Keratinocyte (primary cell): ENCODE measurements at regions not wholly inside any gene's neighbourhood (a gene's known extent, or its start where the extent isn't known, plus 50 kb on each side); places are given as distances from the start of the nearest gene placed in this dataset.

ENCODE experiments used
- DNase-seq: peaks from one replicate; pipeline ENCODE4 v3.0.0-alpha.2; 2011; ENCODE audit warnings: low read depth, missing footprints, low spot score
- FAIRE-seq: peaks from 2 replicates; lab custom pipeline; 2011; peaks lifted over from hg19 to GRCh38; lab: Jason Lieb, UNC
- H2AFZ ChIP-seq: 2 replicates; pipeline ENCODE4 v1.6.0; 2012; ENCODE audit warnings: low read length, control low read depth, inconsistent platforms; ENCODE audit not compliant: control insufficient read depth
- H3K27ac ChIP-seq: 2 replicates; pipeline ENCODE4 v1.5.1; 2011; ENCODE audit warnings: low read length; ENCODE audit not compliant: control insufficient read depth, insufficient read depth
- H3K27me3 ChIP-seq: 3 replicates; pipeline ENCODE4 v1.6.0; 2011; ENCODE audit warnings: low read length; ENCODE audit not compliant: control insufficient read depth, insufficient read depth; ENCODE audit errors: extremely low read depth
- H3K36me3 ChIP-seq, 2 experiments: 2 replicates in 1 of 2; 3 replicates in 1 of 2; pipeline ENCODE4 v1.5.1; 2011; ENCODE audit warnings: low read length in 2 of 2, mild to moderate bottlenecking in 1 of 2; ENCODE audit not compliant: control insufficient read depth in 2 of 2, insufficient read depth in 2 of 2; ENCODE audit errors: extremely low read depth in 1 of 2
- H3K4me1 ChIP-seq: 3 replicates; pipeline ENCODE4 v1.5.1; 2011; ENCODE audit warnings: low read length; ENCODE audit not compliant: control insufficient read depth, insufficient read depth; ENCODE audit errors: extremely low read depth
- H3K4me2 ChIP-seq: 3 replicates; pipeline ENCODE4 v1.6.0; 2011; ENCODE audit warnings: low read depth, low read length; ENCODE audit not compliant: control insufficient read depth, insufficient read depth; ENCODE audit errors: extremely low read depth
- H3K4me3 ChIP-seq, 3 experiments: fragments of 200-600 bp in 1 of 3; sonication (generic) in 1 of 3; 2 replicates in 2 of 3; 3 replicates in 1 of 3; pipeline ENCODE4 v1.5.1; 2011 to 2016; ENCODE audit warnings: low read length in 3 of 3, mild to moderate bottlenecking in 3 of 3, control low read depth in 2 of 3, inconsistent platforms in 1 of 3, low read depth in 1 of 3, mixed read lengths in 1 of 3, mixed run types in 1 of 3, moderate library complexity in 1 of 3; ENCODE audit not compliant: control insufficient read depth in 2 of 3, insufficient read depth in 2 of 3; ENCODE audit errors: extremely low read depth in 1 of 3
- H3K79me2 ChIP-seq: 2 replicates; pipeline ENCODE4 v1.6.0; 2012; ENCODE audit warnings: low read length; ENCODE audit not compliant: control insufficient read depth, insufficient read depth
- H3K9ac ChIP-seq: 3 replicates; pipeline ENCODE4 v1.6.0; 2011; ENCODE audit warnings: low read length; ENCODE audit not compliant: control insufficient read depth, insufficient read depth; ENCODE audit errors: extremely low read depth
- H3K9me1 ChIP-seq: 3 replicates; pipeline ENCODE4 v1.6.0; 2011; ENCODE audit warnings: low read length; ENCODE audit not compliant: control insufficient read depth, insufficient read depth; ENCODE audit errors: extremely low read depth
- H3K9me3 ChIP-seq: 2 replicates; pipeline ENCODE4 v1.5.1; 2012; ENCODE audit warnings: low read depth, low read length; ENCODE audit not compliant: control insufficient read depth
- H4K20me1 ChIP-seq: 3 replicates; pipeline ENCODE4 v1.6.0; 2011; ENCODE audit warnings: low read length; ENCODE audit not compliant: control insufficient read depth, insufficient read depth; ENCODE audit errors: extremely low read depth
- CTCF ChIP-seq, 3 experiments: IDR thresholded peaks in 1 of 3; conservative IDR thresholded peaks in 1 of 3; optimal IDR thresholded peaks in 1 of 3; 2 replicates in 2 of 3; 3 replicates in 1 of 3; pipeline versions ENCODE3 to v1.5.1; 2011; ENCODE audit warnings: low read length in 3 of 3, mild to moderate bottlenecking in 3 of 3, moderate library complexity in 2 of 3, control low read depth in 1 of 3, inconsistent platforms in 1 of 3; ENCODE audit not compliant: insufficient read depth in 2 of 3; ENCODE audit errors: extremely low read depth in 1 of 3
- EZH2 ChIP-seq: IDR thresholded peaks from one replicate; pipeline ENCODE4 v1.6.1; 2012; ENCODE audit warnings: inconsistent platforms, mild to moderate bottlenecking, low read length, moderate library complexity
- dilution Hi-C: fragments of 300-500 bp; cut with MboI; formaldehyde crosslinking; loops from one replicate; pipeline ENCODE4 v1.7.0; 2020; ENCODE audit warnings: low sequenced_read_pairs; ENCODE audit not compliant: extremely low pct_ligation_motif_present

GRCh38 chr20:20791664-20792568, 79.5 kb upstream of the RALGAPA2 start:
- H3K4me1 ChIP-seq: peaks cover 3% of the 10 kb centered on the region
- dilution Hi-C loops: no loop called here
- H4K20me1 ChIP-seq: no peaks in the 10 kb centered on the region
- no peaks in the 10 kb centered on the region for H3K9me1 ChIP-seq
- no peaks in the 10 kb centered on the region for H3K36me3 ChIP-seq
- FAIRE-seq (no peak), DNase-seq (no peak)
- no peaks in the 10 kb centered on the region for H3K27me3 ChIP-seq
- peak overlapping the region; percentile 22 for H3K4me2 ChIP-seq
- H3K9ac ChIP-seq: no peak overlapping the region
- H2AFZ ChIP-seq: no peak overlapping the region
- no peak overlapping the region for H3K27ac ChIP-seq
- H3K9me3 ChIP-seq: no peaks in the 10 kb centered on the region
- H3K79me2 ChIP-seq: no peaks in the 10 kb centered on the region
- no peak for TF ChIP-seq EZH2
- TF ChIP-seq CTCF (optimal IDR thresholded peaks at IDR 0.05 in 1 of 3, IDR thresholded peaks at IDR 0.05 in 1 of 3, conservative IDR thresholded peaks at IDR 0.05 in 1 of 3; ENCODE audit: extremely low read depth in 1 of 3, insufficient read depth in 2 of 3, low read length in 3 of 3): no peak
- no peak overlapping the region for H3K4me3 ChIP-seq

GRCh38 chr20:20788308-20788707, 75.9 kb upstream of the RALGAPA2 start:
- no peaks in the 10 kb centered on the region for H3K27me3 ChIP-seq

More at GRCh38 chr20:20788308-20788707, 75.9 kb upstream of the RALGAPA2 start:
- TF ChIP-seq EZH2 (no peak), CTCF (optimal IDR thresholded peaks at IDR 0.05 in 1 of 3, IDR thresholded peaks at IDR 0.05 in 1 of 3, conservative IDR thresholded peaks at IDR 0.05 in 1 of 3; ENCODE audit: extremely low read depth in 1 of 3, insufficient read depth in 2 of 3, low read length in 3 of 3) (no peak)
- Histone ChIP-seq H3K36me3 (no peaks in the 10 kb centered on the region), H3K9me3 (no peaks in the 10 kb centered on the region), H3K4me3 (no peak overlapping the region), H3K4me1 (peaks cover 3% of the 10 kb centered on the region), H3K4me2 (no peak overlapping the region), H3K27ac (no peak overlapping the region), H3K9ac (no peak overlapping the region), H2AFZ (no peak overlapping the region), H3K79me2 (no peaks in the 10 kb centered on the region), H4K20me1 (no peaks in the 10 kb centered on the region), H3K9me1 (no peaks in the 10 kb centered on the region)
- FAIRE-seq (no peak), DNase-seq (no peak)
- dilution Hi-C loops: no loop called here
